GM23338 (cell line): ENCODE measurements at regions not wholly inside any gene's neighbourhood (a gene's known extent, or its start where the extent isn't known, plus 50 kb on each side); places are given as distances from the start of the nearest gene placed in this dataset.

ENCODE experiments used
- CREB1 ChIP-seq: fragments of 250-450 bp; sonication (Bioruptor Pico); IDR thresholded peaks from 2 replicates; pipeline ENCODE4 v1.5.0; 2020; ENCODE audit warnings: low read depth, mild to moderate bottlenecking, moderate library complexity
- CTCF ChIP-seq, 2 experiments: fragments of 200-600 bp in 1 of 2; sonication (generic) in 1 of 2; conservative IDR thresholded peaks; 2 replicates each; pipeline versions ENCODE4 v1.5.1 to v1.6.1; 2016 to 2017; ENCODE audit warnings: antibody characterized with exemption in 2 of 2, low read depth in 2 of 2, mild to moderate bottlenecking in 2 of 2, moderate library complexity in 1 of 2
- EZH2phosphoT487 ChIP-seq: fragments of 200-600 bp; sonication (generic); IDR thresholded peaks from one replicate; pipeline ENCODE4 v1.8.1; 2018; ENCODE audit warnings: antibody characterized with exemption; ENCODE audit not compliant: unreplicated experiment
- JUNB ChIP-seq: IDR thresholded peaks from one replicate; pipeline ENCODE4 v1.6.1; 2016; ENCODE audit warnings: antibody characterized with exemption; ENCODE audit not compliant: unreplicated experiment

DNA sequence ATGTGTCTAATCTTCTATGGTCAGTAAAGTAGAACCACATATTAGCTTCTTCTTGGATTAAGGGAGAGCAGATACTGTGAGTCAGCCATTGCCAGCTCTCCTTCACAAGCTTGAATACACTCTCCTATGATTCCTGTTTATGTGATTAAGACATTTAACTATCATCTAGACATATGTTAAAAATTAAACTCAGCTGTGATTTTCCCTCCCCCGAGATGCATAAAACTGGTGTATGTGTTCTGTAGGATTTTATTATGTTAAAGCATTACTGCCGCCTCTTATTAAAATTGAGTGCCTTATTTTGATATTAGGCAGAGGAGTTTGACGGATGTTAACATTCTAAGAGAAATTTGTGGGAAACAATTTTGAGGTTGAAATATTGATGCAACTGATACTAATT, 114.6 kb downstream of the ACTBL2 start:
- TF ChIP-seq CTCF (conservative IDR thresholded peaks at IDR 0.05; ENCODE audit: low read depth in 2 of 2), result no peak
- no peak for TF ChIP-seq EZH2phosphoT487
- no peak for TF ChIP-seq CREB1 (CRISPR knock-in tag)
- no peak for TF ChIP-seq JUNB
